Neural cell (in vitro differentiated cells): ENCODE measurements at regions not wholly inside any gene's neighbourhood (a gene's known extent, or its start where the extent isn't known, plus 50 kb on each side); places are given as distances from the start of the nearest gene placed in this dataset.

Experiments
- H2AFZ ChIP-seq: fragments of 200-600, 300-800 bp; sonication (generic), shearing (Covaris generic); 2 replicates; pipeline ENCODE4 v1.6.0; 2014; ENCODE audit warnings: low read depth, mild to moderate bottlenecking, antibody characterized with exemption, low read length, moderate library complexity
- H3F3A ChIP-seq: fragments of 200-600 bp; shearing (Covaris generic); 2 replicates; pipeline ENCODE4 v1.6.1; 2016; ENCODE audit warnings: mild to moderate bottlenecking, moderate library complexity, mixed read lengths, antibody characterized with exemption, low read length; ENCODE audit not compliant: insufficient read depth, poor library complexity, severe bottlenecking
- H3K27ac ChIP-seq: fragments of 200-600, 300-800 bp; sonication (generic), shearing (Covaris generic); 2 replicates; pipeline ENCODE4 v1.5.1; 2014; ENCODE audit warnings: mild to moderate bottlenecking, low read length, moderate library complexity
- H3K27me3 ChIP-seq: fragments of 300-800, 200-600 bp; sonication (generic), shearing (Covaris generic); 2 replicates; pipeline ENCODE4 v1.6.0; 2014; ENCODE audit warnings: mild to moderate bottlenecking, low read depth, low read length, moderate library complexity; ENCODE audit not compliant: insufficient read depth
- H3K36me3 ChIP-seq: fragments of 300-800, 200-600 bp; sonication (generic), shearing (Covaris generic); 2 replicates; pipeline ENCODE4 v1.5.1; 2014; ENCODE audit warnings: mild to moderate bottlenecking, antibody characterized with exemption, low read length, moderate library complexity; ENCODE audit not compliant: insufficient read depth
- H3K4me2 ChIP-seq: fragments of 300-800, 200-600 bp; sonication (generic), shearing (Covaris generic); 2 replicates; pipeline ENCODE4 v1.6.0; 2014; ENCODE audit warnings: mild to moderate bottlenecking, low read length
- H3K4me3 ChIP-seq: fragments of 300-800, 200-600 bp; sonication (generic), shearing (Covaris generic); 2 replicates; pipeline ENCODE4 v1.5.1; 2014; ENCODE audit warnings: mild to moderate bottlenecking, low read length, moderate library complexity
- H3K79me2 ChIP-seq: fragments of 200-600 bp; shearing (Covaris generic); replicated peaks from 2 replicates; pipeline ENCODE4 v1.6.0; 2014; ENCODE audit warnings: mild to moderate bottlenecking, low read length, moderate library complexity; ENCODE audit not compliant: insufficient read depth
- H3K9ac ChIP-seq: fragments of 300-800, 200-600 bp; sonication (generic), shearing (Covaris generic); 2 replicates; pipeline ENCODE4 v1.6.1; 2016; ENCODE audit warnings: mild to moderate bottlenecking, low read length, mixed read lengths
- H3K9me2 ChIP-seq: fragments of 200-600 bp; shearing (Covaris generic); 2 replicates; pipeline ENCODE4 v1.6.1; 2016; ENCODE audit warnings: mild to moderate bottlenecking, low read length, mixed read lengths; ENCODE audit not compliant: insufficient read depth
- H3K9me3 ChIP-seq: fragments of 200-600, 300-800 bp; sonication (generic), shearing (Covaris generic); 2 replicates; pipeline ENCODE4 v1.6.1; 2016; ENCODE audit warnings: mild to moderate bottlenecking, mixed run types, low read length, moderate library complexity, mixed read lengths
- H4K20me1 ChIP-seq: fragments of 200-600 bp; shearing (Covaris generic); 2 replicates; pipeline ENCODE4 v1.6.1; 2016; ENCODE audit warnings: mild to moderate bottlenecking, mixed run types; ENCODE audit not compliant: insufficient read depth
- CTCF ChIP-seq: fragments of 450-650 bp; IDR thresholded peaks from 2 replicates; pipeline ENCODE4 v1.5.1; 2014; ENCODE audit warnings: antibody characterized with exemption, mild to moderate bottlenecking, moderate library complexity; ENCODE audit not compliant: poor library complexity, severe bottlenecking
- EP300 ChIP-seq: fragments of 450-650 bp; conservative IDR thresholded peaks from 2 replicates; pipeline ENCODE4 v1.6.1; 2014; ENCODE audit warnings: antibody characterized with exemption, mild to moderate bottlenecking, moderate library complexity; ENCODE audit not compliant: poor library complexity, severe bottlenecking
- EZH2 ChIP-seq: fragments of 200-600, 300-800 bp; shearing (Covaris generic), sonication (generic); IDR thresholded peaks from 2 replicates; pipeline ENCODE4 v1.6.1; 2014; ENCODE audit warnings: antibody characterized with exemption, low read length, borderline replicate concordance, mild to moderate bottlenecking; ENCODE audit not compliant: insufficient read depth, poor library complexity, severe bottlenecking
- MXI1 ChIP-seq: fragments of 450-650 bp; conservative IDR thresholded peaks from 2 replicates; pipeline ENCODE4 v1.6.1; 2014; ENCODE audit warnings: antibody characterized with exemption, mild to moderate bottlenecking; ENCODE audit not compliant: poor library complexity, severe bottlenecking
- POLR2AphosphoS5 ChIP-seq: IDR thresholded peaks from 2 replicates; pipeline ENCODE4 v1.6.1; 2012
- RAD21 ChIP-seq: fragments of 450-650 bp; conservative IDR thresholded peaks from 2 replicates; pipeline ENCODE4 v1.6.1; 2014; ENCODE audit warnings: antibody characterized with exemption, mild to moderate bottlenecking, moderate library complexity
- SMC3 ChIP-seq: fragments of 450-650 bp; conservative IDR thresholded peaks from 2 replicates; pipeline ENCODE4 v1.6.1; 2014; ENCODE audit warnings: antibody characterized with exemption, mild to moderate bottlenecking, moderate library complexity; ENCODE audit not compliant: poor library complexity
- TAF1 ChIP-seq: IDR thresholded peaks from 2 replicates; pipeline ENCODE4 v1.6.1; 2012; ENCODE audit warnings: low read depth
- TF ChIP-seq, protein P1 (sequence below): IDR thresholded peaks from 2 replicates; pipeline ENCODE4 v1.6.1; 2012; ENCODE audit warnings: borderline replicate concordance

GRCh38 chr18:28682912-28683311 lies 506.0 kb upstream of the CDH2 start:
- no peaks in the 10 kb centered on the region for H4K20me1 ChIP-seq
- no peak overlapping the region for H3K27ac ChIP-seq
- no peak overlapping the region for H3K4me3 ChIP-seq
- H3K79me2 ChIP-seq: no peaks in the 10 kb centered on the region
- H3K36me3 ChIP-seq: no peaks in the 10 kb centered on the region
- H3F3A ChIP-seq: no peaks in the 10 kb centered on the region
- H3K9me2 ChIP-seq: no peaks in the 10 kb centered on the region
- no peaks in the 10 kb centered on the region for H3K9me3 ChIP-seq
- TF ChIP-seq CTCF (no peak), POLR2AphosphoS5 (no peak), SMC3 (no peak), MXI1 (no peak), EZH2 (no peak), TAF1 (no peak), EP300 (no peak), RAD21 (no peak)
- TF ChIP-seq, protein P1, sequence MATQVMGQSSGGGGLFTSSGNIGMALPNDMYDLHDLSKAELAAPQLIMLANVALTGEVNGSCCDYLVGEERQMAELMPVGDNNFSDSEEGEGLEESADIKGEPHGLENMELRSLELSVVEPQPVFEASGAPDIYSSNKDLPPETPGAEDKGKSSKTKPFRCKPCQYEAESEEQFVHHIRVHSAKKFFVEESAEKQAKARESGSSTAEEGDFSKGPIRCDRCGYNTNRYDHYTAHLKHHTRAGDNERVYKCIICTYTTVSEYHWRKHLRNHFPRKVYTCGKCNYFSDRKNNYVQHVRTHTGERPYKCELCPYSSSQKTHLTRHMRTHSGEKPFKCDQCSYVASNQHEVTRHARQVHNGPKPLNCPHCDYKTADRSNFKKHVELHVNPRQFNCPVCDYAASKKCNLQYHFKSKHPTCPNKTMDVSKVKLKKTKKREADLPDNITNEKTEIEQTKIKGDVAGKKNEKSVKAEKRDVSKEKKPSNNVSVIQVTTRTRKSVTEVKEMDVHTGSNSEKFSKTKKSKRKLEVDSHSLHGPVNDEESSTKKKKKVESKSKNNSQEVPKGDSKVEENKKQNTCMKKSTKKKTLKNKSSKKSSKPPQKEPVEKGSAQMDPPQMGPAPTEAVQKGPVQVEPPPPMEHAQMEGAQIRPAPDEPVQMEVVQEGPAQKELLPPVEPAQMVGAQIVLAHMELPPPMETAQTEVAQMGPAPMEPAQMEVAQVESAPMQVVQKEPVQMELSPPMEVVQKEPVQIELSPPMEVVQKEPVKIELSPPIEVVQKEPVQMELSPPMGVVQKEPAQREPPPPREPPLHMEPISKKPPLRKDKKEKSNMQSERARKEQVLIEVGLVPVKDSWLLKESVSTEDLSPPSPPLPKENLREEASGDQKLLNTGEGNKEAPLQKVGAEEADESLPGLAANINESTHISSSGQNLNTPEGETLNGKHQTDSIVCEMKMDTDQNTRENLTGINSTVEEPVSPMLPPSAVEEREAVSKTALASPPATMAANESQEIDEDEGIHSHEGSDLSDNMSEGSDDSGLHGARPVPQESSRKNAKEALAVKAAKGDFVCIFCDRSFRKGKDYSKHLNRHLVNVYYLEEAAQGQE: no peak
- no peak overlapping the region for H3K9ac ChIP-seq
- H2AFZ ChIP-seq: no peak overlapping the region
- no peak overlapping the region for H3K4me2 ChIP-seq
- H3K27me3 ChIP-seq: no peaks in the 10 kb centered on the region

GRCh38 chr18:28669165-28669564 lies 492.2 kb upstream of the CDH2 start:
- Histone ChIP-seq H3K4me2 (no peak overlapping the region), H3K27me3 (no peaks in the 10 kb centered on the region), H3F3A (no peaks in the 10 kb centered on the region), H3K4me3 (no peak overlapping the region), H3K9me3 (no peaks in the 10 kb centered on the region), H2AFZ (no peak overlapping the region), H3K9ac (no peak overlapping the region), H3K9me2 (no peaks in the 10 kb centered on the region), H3K79me2 (no peaks in the 10 kb centered on the region), H3K36me3 (no peaks in the 10 kb centered on the region), H4K20me1 (no peaks in the 10 kb centered on the region), H3K27ac (no peak overlapping the region)
- no peak for TF ChIP-seq CTCF
- no peak for TF ChIP-seq POLR2AphosphoS5
- TF ChIP-seq EP300: no peak
- no peak for TF ChIP-seq TAF1
- TF ChIP-seq RAD21: no peak
- TF ChIP-seq MXI1: no peak
- TF ChIP-seq EZH2: no peak
- TF ChIP-seq, protein P1: no peak
- TF ChIP-seq SMC3: no peak
